GM11168 (cell line): ENCODE measurements at regions not wholly inside any gene's neighbourhood (a gene's known extent, or its start where the extent isn't known, plus 50 kb on each side); places are given as distances from the start of the nearest gene placed in this dataset.
"Not testable (repeated sequence)": the region's sequence is repeated elsewhere in the genome, so short reads cannot be mapped to it uniquely, and the experiment has no call there.

Source experiments
- in situ Hi-C: fragments of 300-500 bp; cut with MboI; formaldehyde crosslinking; loops from one replicate; pipeline ENCODE4 v1.12.0; 2022; ENCODE audit warnings: low sequenced_read_pairs; ENCODE audit not compliant: unreplicated experiment

- in situ Hi-C loops = no loop called here
Measured at GRCh38 chr1:80153762-80154161, 1147.2 kb upstream of the ADGRL4 start.

GRCh38 chr1:80143361-80143760 is 1136.8 kb upstream of the ADGRL4 start:
- in situ Hi-C loops = no loop called here

- in situ Hi-C loops = not testable (repeated sequence)
Measured at GRCh38 chr1:80137946-80138602, 1131.5 kb upstream of the ADGRL4 start.

GRCh38 chr1:80113168-80114038 is 1106.9 kb upstream of the ADGRL4 start:
- in situ Hi-C loops = no loop called here

- in situ Hi-C loops = no loop called here
Measured at GRCh38 chr1:80101159-80101558, 1094.6 kb upstream of the ADGRL4 start.

GRCh38 chr1:80099713-80100112 is 1093.2 kb upstream of the ADGRL4 start:
- in situ Hi-C loops = no loop called here

- in situ Hi-C loops = no loop called here
Measured at GRCh38 chr1:80085067-80085466, 1078.5 kb upstream of the ADGRL4 start.

GRCh38 chr1:80083892-80084291 is 1077.4 kb upstream of the ADGRL4 start:
- in situ Hi-C loops = no loop called here

- in situ Hi-C loops = no loop called here
Measured at GRCh38 chr1:80076469-80076868, 1069.9 kb upstream of the ADGRL4 start.

GRCh38 chr1:80075351-80075750 is 1068.8 kb upstream of the ADGRL4 start:
- in situ Hi-C loops = no loop called here

- in situ Hi-C loops = no loop called here
Measured at GRCh38 chr1:80072563-80072962, 1066.0 kb upstream of the ADGRL4 start.

GRCh38 chr1:80066060-80066459 is 1059.5 kb upstream of the ADGRL4 start:
- in situ Hi-C loops = no loop called here

- in situ Hi-C loops = no loop called here
Measured at GRCh38 chr1:80064524-80064923, 1058.0 kb upstream of the ADGRL4 start.

GRCh38 chr1:80059940-80060339 is 1053.4 kb upstream of the ADGRL4 start:
- in situ Hi-C loops = no loop called here

- in situ Hi-C loops = no loop called here
Measured at GRCh38 chr1:80056179-80056578, 1049.6 kb upstream of the ADGRL4 start.

GRCh38 chr1:80054129-80054528 is 1047.6 kb upstream of the ADGRL4 start:
- in situ Hi-C loops = no loop called here

GRCh38 chr1:80053613-80054012 is 1047.1 kb upstream of the ADGRL4 start:
- in situ Hi-C loops = no loop called here

GRCh38 chr1:80050523-80050922 is 1044.0 kb upstream of the ADGRL4 start:
- in situ Hi-C loops = no loop called here

- in situ Hi-C loops = no loop called here
Measured at GRCh38 chr1:80050085-80050484, 1043.6 kb upstream of the ADGRL4 start.

- in situ Hi-C loops = no loop called here
Measured at GRCh38 chr1:80048716-80049115, 1042.2 kb upstream of the ADGRL4 start.

GRCh38 chr1:80047791-80048190 is 1041.3 kb upstream of the ADGRL4 start:
- in situ Hi-C loops = no loop called here

GRCh38 chr1:80044662-80045061 is 1038.1 kb upstream of the ADGRL4 start:
- in situ Hi-C loops = no loop called here
